ENCODE measurements at regions not wholly inside any gene's neighbourhood (a gene's known extent, or its start where the extent isn't known, plus 50 kb on each side); places are given as distances from the start of the nearest gene placed in this dataset.
"Not testable (repeated sequence)": the region's sequence is repeated elsewhere in the genome, so short reads cannot be mapped to it uniquely, and the experiment has no call there.

GRCh38 chr3:117005274-117005673, 295.7 kb downstream of the TUSC7 start:
- DNase-seq (ENCODE audit: low spot score): no peak

GRCh38 chr3:117005911-117006522, 296.4 kb downstream of the TUSC7 start:
- DNase-seq (ENCODE audit: low spot score): no peak

- DNase-seq (ENCODE audit: low spot score): peak; percentile 67
Observed at GRCh38 chr3:117010318-117010717, 300.7 kb downstream of the TUSC7 start.

GRCh38 chr3:117011687-117012250, 302.2 kb downstream of the TUSC7 start:
- DNase-seq (ENCODE audit: low spot score): no peak

- DNase-seq (ENCODE audit: low spot score): no peak
Observed at GRCh38 chr3:117016378-117016777, 306.8 kb downstream of the TUSC7 start.

GRCh38 chr3:117017135-117017894, 307.7 kb downstream of the TUSC7 start:
- DNase-seq (ENCODE audit: low spot score): no peak

GRCh38 chr3:117018655-117019054, 309.1 kb downstream of the TUSC7 start:
- no peak for DNase-seq (ENCODE audit: low spot score)

GRCh38 chr3:117019082-117019713, 309.6 kb downstream of the TUSC7 start:
- DNase-seq (ENCODE audit: low spot score): peak; percentile 47

GRCh38 chr3:117026401-117026800, 316.8 kb downstream of the TUSC7 start:
- no peak for DNase-seq (ENCODE audit: low spot score)

- no peak for DNase-seq (ENCODE audit: low spot score)
Observed at GRCh38 chr3:117035745-117036144, 326.2 kb downstream of the TUSC7 start.

- peak; percentile 28 for DNase-seq (ENCODE audit: low spot score)
Observed at GRCh38 chr3:117036259-117036799, 326.8 kb downstream of the TUSC7 start.

GRCh38 chr3:117045143-117045542, 335.6 kb downstream of the TUSC7 start:
- DNase-seq (ENCODE audit: low spot score): no peak

- DNase-seq (ENCODE audit: low spot score): no peak
Observed at GRCh38 chr3:117047951-117048705, 338.5 kb downstream of the TUSC7 start.

GRCh38 chr3:117052395-117052794, 342.8 kb downstream of the TUSC7 start:
- DNase-seq (ENCODE audit: low spot score): no peak

GRCh38 chr3:117054556-117054955, 345.0 kb downstream of the TUSC7 start:
- no peak for DNase-seq (ENCODE audit: low spot score)

- not testable (repeated sequence) for DNase-seq (ENCODE audit: low spot score)
Observed at GRCh38 chr3:117056946-117057345, 347.4 kb downstream of the TUSC7 start.

GRCh38 chr3:117059067-117059955, 349.7 kb downstream of the TUSC7 start:
- DNase-seq (ENCODE audit: low spot score): peak; percentile 24

- no peak for DNase-seq (ENCODE audit: low spot score)
Observed at GRCh38 chr3:117059956-117060270, 350.3 kb downstream of the TUSC7 start.

- no peak for DNase-seq (ENCODE audit: low spot score)
Observed at GRCh38 chr3:117063930-117064329, 354.4 kb downstream of the TUSC7 start.

- no peak for DNase-seq (ENCODE audit: low spot score)
Observed at GRCh38 chr3:117068301-117068700, 358.7 kb downstream of the TUSC7 start.

GRCh38 chr3:117074826-117075225, 365.2 kb downstream of the TUSC7 start:
- DNase-seq (ENCODE audit: low spot score): no peak

Measured in COLO829 (cell line).